ENCODE measurements at regions not wholly inside any gene's neighbourhood (a gene's known extent, or its start where the extent isn't known, plus 50 kb on each side); places are given as distances from the start of the nearest gene placed in this dataset.

DNA sequence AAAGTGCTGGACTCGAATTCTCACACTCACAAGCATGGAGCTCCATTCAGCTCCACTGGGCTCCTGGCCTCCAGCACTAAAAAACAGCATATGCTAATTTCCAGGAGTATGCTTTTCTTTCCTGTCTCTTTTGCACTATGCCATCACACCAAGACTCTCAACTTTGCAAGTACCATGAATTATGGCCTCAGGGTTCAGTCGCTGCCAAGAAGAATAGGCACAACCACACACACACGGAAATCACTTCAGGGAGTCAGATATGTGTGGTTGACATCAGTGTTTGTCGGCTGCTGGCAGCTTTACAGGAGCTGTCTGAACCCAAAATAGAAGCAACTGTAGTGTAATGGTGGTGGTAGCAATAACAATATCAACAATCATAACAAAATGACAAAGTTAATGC lies 305.0 kb upstream of the SLCO3A1 start:
- TF ChIP-seq, protein P1, sequence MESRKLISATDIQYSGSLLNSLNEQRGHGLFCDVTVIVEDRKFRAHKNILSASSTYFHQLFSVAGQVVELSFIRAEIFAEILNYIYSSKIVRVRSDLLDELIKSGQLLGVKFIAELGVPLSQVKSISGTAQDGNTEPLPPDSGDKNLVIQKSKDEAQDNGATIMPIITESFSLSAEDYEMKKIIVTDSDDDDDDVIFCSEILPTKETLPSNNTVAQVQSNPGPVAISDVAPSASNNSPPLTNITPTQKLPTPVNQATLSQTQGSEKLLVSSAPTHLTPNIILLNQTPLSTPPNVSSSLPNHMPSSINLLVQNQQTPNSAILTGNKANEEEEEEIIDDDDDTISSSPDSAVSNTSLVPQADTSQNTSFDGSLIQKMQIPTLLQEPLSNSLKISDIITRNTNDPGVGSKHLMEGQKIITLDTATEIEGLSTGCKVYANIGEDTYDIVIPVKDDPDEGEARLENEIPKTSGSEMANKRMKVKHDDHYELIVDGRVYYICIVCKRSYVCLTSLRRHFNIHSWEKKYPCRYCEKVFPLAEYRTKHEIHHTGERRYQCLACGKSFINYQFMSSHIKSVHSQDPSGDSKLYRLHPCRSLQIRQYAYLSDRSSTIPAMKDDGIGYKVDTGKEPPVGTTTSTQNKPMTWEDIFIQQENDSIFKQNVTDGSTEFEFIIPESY (IDR thresholded peaks at IDR 0.05; ENCODE audit: borderline replicate concordance, low read depth): no peak
- TF ChIP-seq, protein P2, sequence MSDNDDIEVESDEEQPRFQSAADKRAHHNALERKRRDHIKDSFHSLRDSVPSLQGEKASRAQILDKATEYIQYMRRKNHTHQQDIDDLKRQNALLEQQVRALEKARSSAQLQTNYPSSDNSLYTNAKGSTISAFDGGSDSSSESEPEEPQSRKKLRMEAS (IDR thresholded peaks at IDR 0.05; ENCODE audit: low read depth): no peak
- TF ChIP-seq MXI1 (IDR thresholded peaks at IDR 0.05; ENCODE audit: low read depth, low read length) (no peak), RCOR1 (IDR thresholded peaks at IDR 0.05; ENCODE audit: low read length) (no peak), POLR2AphosphoS5 (IDR thresholded peaks at IDR 0.05; ENCODE audit: low read depth, low read length) (no peak), TAF1 (IDR thresholded peaks at IDR 0.05; ENCODE audit: borderline replicate concordance, low read depth, low read length) (no peak), SMC3 (IDR thresholded peaks at IDR 0.05; ENCODE audit: low read depth, low read length) (no peak), NFIC (IDR thresholded peaks at IDR 0.05; ENCODE audit: borderline replicate concordance) (no peak), EZH2phosphoT487 (IDR thresholded peaks at IDR 0.05; ENCODE audit: borderline replicate concordance, low read depth) (no peak), RFX5 (IDR thresholded peaks at IDR 0.05; ENCODE audit: low read length) (no peak), MEF2A (IDR thresholded peaks at IDR 0.05; ENCODE audit: borderline replicate concordance, low read depth) (no peak), JUND (IDR thresholded peaks at IDR 0.05) (no peak)
- TF ChIP-seq, protein P3, sequence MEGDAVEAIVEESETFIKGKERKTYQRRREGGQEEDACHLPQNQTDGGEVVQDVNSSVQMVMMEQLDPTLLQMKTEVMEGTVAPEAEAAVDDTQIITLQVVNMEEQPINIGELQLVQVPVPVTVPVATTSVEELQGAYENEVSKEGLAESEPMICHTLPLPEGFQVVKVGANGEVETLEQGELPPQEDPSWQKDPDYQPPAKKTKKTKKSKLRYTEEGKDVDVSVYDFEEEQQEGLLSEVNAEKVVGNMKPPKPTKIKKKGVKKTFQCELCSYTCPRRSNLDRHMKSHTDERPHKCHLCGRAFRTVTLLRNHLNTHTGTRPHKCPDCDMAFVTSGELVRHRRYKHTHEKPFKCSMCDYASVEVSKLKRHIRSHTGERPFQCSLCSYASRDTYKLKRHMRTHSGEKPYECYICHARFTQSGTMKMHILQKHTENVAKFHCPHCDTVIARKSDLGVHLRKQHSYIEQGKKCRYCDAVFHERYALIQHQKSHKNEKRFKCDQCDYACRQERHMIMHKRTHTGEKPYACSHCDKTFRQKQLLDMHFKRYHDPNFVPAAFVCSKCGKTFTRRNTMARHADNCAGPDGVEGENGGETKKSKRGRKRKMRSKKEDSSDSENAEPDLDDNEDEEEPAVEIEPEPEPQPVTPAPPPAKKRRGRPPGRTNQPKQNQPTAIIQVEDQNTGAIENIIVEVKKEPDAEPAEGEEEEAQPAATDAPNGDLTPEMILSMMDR (IDR thresholded peaks at IDR 0.05): no peak
- TF ChIP-seq, protein P4, sequence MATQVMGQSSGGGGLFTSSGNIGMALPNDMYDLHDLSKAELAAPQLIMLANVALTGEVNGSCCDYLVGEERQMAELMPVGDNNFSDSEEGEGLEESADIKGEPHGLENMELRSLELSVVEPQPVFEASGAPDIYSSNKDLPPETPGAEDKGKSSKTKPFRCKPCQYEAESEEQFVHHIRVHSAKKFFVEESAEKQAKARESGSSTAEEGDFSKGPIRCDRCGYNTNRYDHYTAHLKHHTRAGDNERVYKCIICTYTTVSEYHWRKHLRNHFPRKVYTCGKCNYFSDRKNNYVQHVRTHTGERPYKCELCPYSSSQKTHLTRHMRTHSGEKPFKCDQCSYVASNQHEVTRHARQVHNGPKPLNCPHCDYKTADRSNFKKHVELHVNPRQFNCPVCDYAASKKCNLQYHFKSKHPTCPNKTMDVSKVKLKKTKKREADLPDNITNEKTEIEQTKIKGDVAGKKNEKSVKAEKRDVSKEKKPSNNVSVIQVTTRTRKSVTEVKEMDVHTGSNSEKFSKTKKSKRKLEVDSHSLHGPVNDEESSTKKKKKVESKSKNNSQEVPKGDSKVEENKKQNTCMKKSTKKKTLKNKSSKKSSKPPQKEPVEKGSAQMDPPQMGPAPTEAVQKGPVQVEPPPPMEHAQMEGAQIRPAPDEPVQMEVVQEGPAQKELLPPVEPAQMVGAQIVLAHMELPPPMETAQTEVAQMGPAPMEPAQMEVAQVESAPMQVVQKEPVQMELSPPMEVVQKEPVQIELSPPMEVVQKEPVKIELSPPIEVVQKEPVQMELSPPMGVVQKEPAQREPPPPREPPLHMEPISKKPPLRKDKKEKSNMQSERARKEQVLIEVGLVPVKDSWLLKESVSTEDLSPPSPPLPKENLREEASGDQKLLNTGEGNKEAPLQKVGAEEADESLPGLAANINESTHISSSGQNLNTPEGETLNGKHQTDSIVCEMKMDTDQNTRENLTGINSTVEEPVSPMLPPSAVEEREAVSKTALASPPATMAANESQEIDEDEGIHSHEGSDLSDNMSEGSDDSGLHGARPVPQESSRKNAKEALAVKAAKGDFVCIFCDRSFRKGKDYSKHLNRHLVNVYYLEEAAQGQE (IDR thresholded peaks at IDR 0.05; ENCODE audit: low read depth, low read length): no peak
